OCI-LY1 (cell line): ENCODE measurements at regions not wholly inside any gene's neighbourhood (a gene's known extent, or its start where the extent isn't known, plus 50 kb on each side); places are given as distances from the start of the nearest gene placed in this dataset.

Source experiments
- CTCF ChIP-seq: fragments of 200-600 bp; sonication (generic), shearing (Covaris generic); IDR thresholded peaks from 2 replicates; pipeline ENCODE4 v1.5.1; 2017; ENCODE audit warnings: mild to moderate bottlenecking, antibody characterized with exemption, low read length, moderate library complexity, mixed read lengths
- EZH2 ChIP-seq: fragments of 200-600 bp; sonication (generic), shearing (Covaris generic); IDR thresholded peaks from 2 replicates; pipeline ENCODE4 v1.8.0; 2017; ENCODE audit warnings: borderline replicate concordance, mixed run types, mild to moderate bottlenecking, antibody characterized with exemption, low read length, moderate library complexity, mixed read lengths

GRCh38 chr2:40528564-40528963 lies 76.7 kb upstream of the SLC8A1 start:
- TF ChIP-seq CTCF (no peak), EZH2 (no peak)
